ENCODE measurements at regions not wholly inside any gene's neighbourhood (a gene's known extent, or its start where the extent isn't known, plus 50 kb on each side); places are given as distances from the start of the nearest gene placed in this dataset.

DNA sequence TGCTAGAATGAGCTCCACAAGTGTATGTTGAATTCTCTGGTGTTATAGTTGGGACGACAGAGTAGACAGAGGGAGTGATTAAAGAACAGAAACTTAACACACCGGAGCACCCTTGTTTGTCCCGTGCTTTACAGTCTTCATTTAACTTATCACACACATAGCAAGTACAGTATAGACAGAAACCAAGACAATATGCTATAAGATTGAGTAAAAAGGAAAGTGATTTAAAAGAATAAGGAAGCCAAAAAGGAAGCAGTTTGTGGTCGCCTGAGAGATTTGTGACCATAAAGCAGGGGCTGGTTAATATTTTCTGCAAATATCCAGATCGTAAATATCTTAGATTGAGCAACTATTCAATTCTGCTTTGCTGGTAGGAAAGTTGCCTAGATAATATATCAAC is 1128.4 kb downstream of the TSN start:
- no peak for DNase-seq (ENCODE audit: low spot score)

DNA sequence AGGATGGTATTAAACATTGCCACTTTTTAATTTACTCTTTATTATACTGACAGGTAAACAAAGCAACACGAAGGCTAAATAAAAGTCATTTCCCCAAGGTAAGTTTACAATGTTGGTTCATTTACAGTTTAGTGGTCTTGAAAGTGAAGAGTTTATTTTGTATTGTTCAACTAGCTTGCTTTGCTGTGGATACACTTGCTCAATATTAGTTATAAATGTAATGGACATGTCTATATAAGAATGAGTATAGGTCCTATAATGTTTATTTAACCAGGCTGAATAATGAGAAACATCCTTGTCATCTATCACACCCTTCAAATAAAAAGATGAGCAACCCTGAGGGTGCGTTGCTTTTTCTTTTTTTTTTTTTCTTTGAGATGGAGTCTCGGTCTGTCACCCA is 1129.4 kb downstream of the TSN start:
- no peak for DNase-seq (ENCODE audit: low spot score)

DNA sequence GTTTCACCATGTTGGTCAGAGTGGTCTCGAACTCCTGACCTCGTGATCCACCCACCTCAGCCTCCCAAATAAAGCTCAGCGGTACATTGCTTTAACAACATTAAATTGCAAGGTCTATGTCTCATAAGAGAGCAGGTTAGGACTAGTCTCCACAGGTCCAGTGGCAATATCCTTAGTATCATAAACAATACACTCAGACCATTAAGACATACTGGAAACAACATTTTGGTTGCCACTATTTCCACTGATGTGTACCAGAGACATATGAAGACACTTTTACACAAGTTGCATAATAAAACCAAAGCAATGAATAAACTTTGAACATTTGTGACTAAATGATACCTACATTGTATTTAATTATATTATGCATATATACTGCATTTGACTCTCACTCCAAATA is 1130.0 kb downstream of the TSN start:
- no peak for DNase-seq (ENCODE audit: low spot score)

DNA sequence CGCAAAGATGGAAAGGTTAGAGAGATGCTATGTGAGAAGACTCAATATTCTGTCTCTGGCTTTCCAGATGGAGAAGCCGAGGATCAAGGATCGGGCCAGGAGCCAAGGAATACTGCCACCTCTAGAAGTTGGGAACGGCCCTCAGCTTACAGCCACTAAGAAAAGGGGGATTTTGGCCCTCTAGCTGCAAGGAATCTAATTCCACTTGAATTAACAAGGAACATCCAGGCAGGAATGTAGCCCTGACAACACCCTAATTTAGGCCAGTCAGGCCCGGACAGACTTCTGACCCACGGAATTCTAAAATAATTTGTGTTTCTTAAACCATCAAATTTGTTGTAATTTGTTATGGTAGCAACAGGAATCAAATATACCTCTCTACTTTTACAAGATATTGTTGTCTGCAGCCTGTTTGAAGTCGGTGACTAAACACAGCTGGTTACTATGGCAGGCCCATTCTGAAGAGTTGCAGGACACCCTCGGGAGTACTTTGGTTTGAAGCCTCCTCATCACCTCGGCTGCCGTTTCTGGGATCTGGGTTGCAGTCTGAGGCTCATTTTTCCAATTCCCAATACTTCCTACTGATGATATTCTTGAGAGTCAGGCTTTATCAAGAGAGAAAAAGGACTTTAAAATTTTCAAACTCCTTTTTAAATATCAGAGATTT is 1131.2 kb downstream of the TSN start:
- no peak for DNase-seq (ENCODE audit: low spot score)

DNA sequence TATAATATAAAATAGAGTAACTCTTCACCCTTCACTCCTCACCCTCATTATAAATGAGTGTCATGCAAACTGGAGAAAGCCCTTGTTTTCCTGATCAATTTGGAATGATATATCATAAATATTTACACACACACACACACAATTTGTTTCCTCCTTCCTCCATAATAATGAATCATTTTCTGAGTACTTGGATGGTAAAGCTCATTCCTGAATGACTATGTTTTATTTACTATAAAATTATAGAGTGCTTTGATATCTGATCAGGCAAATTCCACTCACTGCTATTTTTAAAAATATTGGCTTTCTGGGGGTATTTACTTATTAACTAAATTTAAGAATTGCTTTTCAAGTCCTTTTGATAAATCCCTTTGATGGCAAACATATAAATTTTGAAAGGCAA is 1125.5 kb upstream of the CNTNAP5 start:
- no peak for DNase-seq (ENCODE audit: low spot score)

DNA sequence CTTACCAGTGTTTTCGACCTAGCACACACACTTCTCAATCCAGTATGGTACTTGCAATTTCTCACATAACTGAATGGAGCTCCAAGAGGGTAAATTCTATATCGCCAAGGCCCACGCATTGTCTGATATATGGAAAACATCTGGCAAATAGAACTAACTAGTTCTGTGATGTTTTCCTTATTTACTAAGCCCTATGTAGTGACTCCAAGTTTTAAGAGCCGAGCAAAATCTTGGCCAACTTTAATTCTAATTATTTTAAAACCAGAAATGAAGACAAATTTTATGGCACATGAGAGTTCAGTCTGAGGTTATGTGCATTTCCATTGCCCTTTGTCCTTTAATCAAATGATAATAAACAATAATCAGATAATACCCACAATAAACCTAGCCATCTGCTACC is 1119.7 kb upstream of the CNTNAP5 start:
- no peak for DNase-seq (ENCODE audit: low spot score)

DNA sequence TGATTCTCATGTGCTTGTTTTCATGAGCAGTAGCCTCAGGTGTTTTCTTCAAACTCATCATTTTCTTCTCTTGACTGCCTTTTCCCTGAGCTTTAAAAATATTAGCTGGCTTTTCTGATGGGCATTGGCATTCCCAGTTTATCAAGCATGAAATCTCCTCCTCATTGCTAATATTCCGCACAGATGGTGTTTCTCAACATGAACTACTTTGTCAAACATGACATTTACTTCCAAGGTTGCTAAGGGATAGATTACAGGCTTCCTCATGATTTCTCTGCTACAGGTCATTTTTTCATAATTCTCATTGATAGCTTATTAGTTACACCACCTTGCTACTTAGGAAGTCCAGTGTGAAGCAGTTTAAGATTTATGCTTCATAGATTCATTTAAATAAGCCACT is 1116.9 kb upstream of the CNTNAP5 start:
- no peak for DNase-seq (ENCODE audit: low spot score)

DNA sequence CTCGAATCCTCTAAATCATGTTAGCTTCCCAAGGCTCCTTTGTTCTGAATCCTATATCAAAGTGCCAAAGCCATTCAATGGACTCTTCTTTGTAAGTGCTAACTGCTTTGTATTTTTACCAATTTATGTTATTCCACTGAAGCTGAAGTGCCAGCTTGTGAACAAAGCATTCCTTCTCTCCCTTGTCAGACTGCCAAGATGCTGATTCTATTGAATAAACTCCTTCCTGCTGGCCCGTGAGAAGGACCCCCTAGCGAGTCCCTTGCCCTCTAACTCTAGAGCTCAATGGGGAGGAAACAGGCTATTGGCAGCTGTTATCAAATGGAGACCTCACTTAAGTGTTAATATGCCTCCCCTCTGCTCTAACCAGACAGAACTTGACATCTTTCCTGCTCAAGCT is 1097.9 kb upstream of the CNTNAP5 start:
- DNase-seq (ENCODE audit: low spot score) = no peak

DNA sequence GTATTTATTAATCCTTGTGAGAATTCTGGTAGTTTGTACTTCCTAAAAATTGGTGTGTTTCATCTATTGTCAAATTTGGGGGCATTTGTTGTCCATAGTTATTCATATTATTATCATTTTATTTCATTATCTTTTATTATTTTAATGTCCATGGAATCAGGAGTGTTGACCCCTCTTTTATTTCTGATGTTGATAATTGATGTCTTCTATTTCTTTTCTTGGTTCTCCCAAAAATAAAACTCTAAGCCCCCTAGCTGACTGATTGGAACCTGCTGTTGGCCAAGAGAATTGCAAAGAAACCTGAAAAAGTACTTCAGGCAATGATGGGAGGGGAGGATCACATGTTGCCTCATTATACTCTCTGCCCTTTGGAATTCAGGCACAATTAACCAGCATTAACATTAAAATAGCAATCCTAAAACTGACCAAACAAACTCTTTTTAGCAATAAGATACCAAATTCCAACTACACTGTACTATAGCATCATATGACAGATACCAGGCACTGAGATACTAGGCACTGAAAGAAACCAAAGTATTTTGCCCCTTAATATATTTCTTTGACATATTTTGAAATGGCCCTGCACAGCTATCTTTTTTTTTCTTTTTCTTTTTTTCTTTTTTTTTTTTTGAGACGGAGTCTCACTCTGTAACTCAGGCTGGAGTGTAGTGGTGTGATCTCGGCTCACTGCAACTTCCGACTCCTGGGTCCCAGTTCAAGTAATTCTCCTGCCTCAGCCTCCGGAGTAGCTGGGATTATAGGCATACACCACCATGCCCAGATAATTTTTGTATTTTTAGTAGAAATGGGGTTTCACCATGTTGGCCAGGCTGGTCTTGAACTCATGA is 1097.2 kb upstream of the CNTNAP5 start:
- DNase-seq (ENCODE audit: low spot score) = no peak

DNA sequence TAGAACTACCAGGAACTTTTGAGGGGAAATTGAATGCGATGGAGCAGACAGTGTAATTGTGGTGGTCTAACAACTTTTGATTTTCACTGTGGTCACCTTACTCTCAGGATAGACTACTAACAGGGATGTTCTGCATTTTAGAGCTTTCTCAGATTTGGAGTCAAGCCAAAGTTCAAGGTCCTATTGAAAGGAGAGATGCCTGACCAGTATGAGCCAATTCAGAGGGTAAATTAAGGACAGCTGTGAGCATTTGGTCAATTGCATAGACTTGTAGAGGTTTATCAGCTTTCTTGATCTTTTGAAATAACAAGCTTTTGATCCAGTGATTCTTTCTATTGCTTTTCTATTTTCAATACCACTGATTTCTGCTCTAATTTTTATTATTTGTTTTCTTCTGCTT is 1095.7 kb upstream of the CNTNAP5 start:
- no peak for DNase-seq (ENCODE audit: low spot score)

DNA sequence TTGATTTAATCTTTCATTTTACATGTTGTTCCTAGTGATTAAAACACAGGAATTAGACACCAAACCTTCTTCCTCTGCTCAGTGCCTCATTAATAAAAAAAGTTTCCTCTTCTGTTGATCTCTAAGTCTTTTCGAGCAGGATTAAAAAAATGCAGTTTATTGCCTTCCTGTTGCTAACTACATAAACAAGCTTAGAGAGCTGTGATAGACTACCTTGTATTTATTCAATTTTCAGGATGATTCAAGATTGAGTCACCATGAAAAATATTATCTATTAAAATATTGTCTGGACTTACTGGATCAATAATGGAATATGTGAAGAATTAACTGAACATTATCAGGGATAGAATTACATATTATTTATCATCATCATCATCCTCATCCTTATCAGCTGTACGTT is 1089.6 kb upstream of the CNTNAP5 start:
- no peak for DNase-seq (ENCODE audit: low spot score)

DNA sequence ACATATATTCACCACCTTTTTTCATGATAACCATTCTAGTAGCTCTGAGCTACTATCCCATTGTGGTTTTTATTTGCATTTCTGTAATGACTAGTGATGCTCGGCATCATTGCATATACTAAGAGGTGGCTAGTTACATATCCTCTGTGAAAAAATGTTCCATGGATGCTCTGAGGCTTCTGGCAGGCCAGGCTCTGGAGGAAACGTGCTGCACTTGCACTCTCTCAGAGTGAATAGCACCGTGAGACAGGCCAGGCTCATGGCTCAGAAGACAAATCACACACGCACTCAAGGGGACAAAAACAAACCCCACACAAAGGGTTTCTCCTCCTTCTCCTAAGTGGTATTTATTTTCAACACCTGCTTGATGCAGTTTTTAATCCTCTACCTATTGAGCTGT is 1085.3 kb upstream of the CNTNAP5 start:
- DNase-seq (ENCODE audit: low spot score) = no peak

DNA sequence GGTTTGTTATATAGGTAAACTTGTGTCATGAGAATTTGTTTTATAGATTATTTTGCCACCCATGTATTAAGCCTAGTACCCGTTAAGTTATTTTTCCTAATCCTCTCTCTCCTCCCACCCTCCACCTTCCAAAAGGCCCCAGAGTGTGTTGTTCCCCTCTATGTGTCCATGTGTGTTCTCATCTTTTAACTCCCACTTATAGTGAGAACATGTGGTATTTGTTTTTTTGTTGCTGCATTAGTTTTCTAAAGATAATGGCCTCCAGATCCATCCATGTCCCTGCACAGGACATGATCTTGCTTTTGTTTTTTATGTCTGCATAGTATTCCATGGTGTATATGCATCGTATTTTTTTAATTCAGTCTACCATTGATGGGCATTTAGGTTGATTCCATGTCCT is 1075.6 kb upstream of the CNTNAP5 start:
- DNase-seq (ENCODE audit: low spot score) = no peak

DNA sequence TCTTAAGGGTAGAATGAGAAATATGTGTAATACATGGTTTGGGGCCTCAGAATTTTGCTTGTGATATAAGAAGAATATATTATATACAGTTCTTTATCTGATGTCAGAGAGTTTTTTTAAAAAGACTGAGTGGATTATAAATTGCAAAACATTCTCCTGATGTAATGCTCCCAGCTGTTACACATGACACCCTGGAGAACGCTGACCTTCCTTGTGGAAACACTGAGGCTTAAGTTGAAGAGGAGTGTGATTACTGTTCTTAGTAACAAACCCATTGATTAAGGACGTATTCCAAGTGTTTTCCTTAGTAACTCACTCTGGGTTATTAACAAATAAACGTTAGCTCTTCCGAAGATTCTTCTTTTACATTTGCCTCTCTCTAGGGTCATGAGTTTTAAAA is 1069.3 kb upstream of the CNTNAP5 start:
- DNase-seq (ENCODE audit: low spot score) = no peak

DNA sequence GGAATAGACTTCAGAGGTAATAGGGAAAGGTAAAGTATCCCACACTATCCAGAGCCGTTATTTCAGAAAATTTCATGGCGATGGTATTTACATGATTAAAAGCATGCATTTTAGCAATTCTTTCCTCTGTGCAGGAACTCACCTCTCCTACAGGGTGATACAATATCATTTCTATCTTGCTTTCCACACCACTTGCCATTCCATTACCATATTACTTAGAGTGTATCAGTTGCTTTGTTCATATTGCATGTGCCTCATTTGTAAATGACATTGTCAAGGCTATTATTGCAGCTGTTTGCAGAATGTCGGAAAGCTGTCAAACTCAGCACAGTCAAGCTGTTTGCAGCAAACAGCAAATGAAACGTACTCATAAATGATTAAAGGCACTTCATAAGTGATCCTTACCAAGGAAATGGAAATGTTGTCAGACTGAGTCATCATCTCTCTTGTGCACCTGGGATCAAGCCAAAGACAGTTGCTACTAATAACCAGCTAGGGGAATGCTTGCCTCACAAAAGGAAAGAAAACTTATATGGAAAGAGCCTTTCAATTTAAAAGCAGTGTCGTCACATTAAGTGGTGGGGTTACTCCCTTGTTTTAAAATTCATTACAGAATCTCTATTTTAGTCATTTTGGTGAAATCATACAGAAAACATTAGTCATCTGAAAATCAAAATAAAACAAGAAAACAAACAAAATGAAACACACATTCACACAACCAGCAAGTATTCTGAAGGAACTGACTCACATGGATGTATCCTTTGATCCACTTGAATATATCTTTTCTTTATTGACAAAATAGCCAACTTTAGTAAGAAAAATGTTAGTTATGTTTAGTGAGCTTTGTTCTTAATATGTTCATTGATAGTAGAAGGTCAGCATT is 1064.1 kb upstream of the CNTNAP5 start:
- DNase-seq (ENCODE audit: low spot score) = no peak

DNA sequence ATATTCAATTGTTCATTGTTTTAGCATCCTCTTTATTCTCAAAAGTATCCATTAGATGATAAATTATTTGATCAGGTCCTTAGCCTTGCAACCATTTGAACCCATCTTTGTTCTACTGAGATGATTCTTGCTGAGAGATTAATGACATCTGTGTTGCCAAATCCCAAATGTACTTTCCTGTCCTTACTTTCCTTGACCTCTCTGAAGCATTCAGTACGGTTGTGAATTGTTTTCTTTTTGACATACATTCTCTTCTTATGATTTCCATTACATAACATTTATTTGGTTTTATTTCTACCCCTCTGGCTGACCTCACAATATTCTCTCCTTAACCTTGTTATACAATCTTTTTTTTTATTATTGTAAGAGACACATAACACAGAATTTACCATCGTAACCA is 1058.6 kb upstream of the CNTNAP5 start:
- no peak for DNase-seq (ENCODE audit: low spot score)

DNA sequence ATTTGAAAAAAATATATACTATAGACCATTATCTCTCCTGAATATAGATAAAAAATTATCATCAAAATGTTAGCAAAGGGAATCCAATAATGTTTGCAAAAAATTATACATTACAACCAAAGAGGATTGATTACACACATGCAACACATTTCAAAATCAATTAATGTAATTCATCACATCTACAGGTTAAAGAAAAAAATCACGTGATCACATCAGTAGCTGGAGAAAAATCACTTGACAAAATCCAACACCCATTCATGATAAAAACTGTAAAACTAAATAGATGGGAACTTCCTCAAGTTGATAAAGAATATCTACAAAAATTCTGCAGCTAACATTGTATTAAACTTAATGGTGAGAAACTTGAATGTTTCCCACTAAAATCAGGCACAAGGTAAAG is 1047.5 kb upstream of the CNTNAP5 start:
- no peak for DNase-seq (ENCODE audit: low spot score)

DNA sequence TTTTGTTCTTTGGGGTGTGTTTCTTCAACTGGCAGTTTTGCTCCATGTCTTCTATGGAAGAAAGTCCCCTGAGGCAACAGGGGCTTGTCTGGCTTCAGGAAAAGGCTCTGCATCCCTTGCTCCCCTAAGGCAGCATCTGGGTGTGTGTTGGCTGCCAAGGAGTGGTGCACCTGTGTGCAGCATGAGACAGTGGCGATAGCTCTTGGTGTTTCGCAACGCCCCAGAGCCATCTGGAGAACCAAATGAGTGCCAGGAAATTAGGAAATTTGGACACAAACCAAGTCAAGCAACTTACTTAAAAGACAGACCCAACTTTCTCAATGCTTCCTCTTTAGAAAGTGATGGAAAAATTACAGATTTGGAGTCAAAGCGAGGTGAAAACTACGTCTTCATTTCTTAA is 1044.4 kb upstream of the CNTNAP5 start:
- DNase-seq (ENCODE audit: low spot score) = no peak

DNA sequence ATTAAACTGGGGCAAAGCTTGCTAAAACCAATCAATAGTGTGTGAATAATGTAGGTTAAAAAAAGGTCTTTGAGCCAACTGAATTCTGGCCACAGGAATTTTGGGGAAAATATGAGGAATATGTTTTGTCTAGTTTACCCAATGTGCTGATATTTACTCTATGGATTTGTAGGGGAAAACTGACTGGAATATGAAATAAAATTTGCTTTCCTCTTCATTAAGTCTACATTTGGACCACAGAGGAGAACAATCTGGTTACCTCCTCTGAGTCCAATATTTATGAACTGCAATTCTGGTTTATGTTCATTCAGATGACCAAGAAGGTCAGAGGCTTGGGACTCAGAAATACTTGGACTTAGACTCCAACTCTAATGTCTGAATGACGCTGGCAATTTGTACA is 1042.2 kb upstream of the CNTNAP5 start:
- no peak for DNase-seq (ENCODE audit: low spot score)

DNA sequence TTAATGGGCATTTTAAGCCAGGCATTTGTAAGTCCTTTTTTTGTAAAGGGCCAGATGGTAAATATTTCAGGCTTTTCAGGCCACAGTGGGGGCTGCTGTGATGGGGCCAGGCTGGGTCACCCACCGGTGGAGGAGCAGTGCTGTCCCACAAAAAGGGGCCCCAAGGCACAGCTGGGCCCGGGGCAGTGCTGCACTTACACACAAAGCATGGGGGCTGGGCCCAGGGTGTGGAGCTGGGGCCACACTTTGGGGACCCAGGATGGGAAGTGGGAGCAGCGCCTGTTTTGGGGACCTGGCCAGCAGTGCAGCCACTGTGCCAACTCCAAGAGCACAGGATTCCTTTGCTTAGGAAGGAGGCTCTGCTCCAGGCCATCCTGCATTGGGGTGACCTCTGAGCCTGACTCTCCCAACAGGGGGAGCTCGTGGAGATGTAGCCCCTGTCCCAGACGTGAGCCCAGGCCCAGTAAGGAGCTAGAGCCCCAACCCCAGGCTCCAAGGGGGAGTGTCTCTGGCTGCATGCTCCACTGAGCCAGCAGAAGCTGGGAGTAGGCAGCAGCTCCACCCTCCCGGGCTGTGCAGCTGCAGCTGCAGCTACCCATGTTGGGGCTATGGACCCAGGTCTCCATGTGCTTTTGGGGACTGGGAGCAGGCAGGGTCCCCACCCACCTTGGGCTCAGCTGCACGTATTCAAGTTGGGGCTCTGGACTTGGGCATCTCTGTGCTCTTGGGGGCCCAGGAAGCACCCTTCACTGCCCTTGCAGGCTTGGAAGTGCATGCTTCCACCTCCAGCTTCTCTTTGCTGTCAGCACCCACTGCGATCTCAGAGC is 1036.5 kb upstream of the CNTNAP5 start:
- DNase-seq (ENCODE audit: low spot score) = no peak

DNA sequence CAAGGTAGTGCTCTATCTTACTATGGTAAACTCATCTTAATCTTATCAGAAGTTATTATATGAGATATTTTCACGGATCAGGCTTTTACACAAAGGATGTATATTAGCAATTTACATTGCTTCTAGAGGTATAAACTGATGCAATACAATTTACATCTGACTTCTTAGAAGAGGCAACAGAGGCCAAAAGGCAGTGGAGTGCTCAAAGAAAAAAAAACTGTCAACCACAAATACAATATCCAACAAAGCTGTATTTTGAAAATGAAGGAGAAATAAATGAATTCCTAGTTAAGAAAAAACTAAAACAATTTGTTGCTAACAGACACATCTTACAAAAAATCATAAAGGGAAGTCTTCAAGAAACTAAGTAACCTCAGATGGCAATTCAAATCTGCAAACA is 1031.5 kb upstream of the CNTNAP5 start:
- DNase-seq (ENCODE audit: low spot score) = no peak

DNA sequence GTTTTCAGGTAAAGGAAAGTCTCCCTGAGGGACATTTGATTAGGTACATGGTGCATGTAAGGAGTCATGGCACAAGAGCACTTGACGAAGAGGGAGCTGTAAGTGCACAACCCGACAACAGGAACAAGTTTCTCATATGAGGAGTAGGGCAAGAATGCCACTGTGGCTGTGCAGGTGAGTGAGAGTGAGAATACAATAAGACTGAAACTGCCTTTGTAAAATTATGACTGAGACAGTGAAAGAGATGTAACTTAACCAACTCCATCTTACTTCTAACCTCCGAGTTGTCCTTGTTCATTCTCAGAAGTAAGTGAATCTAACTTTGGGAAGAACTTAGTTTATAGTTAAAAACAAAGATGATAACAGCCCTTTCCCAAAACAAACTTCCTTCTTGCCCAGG is 1025.8 kb upstream of the CNTNAP5 start:
- DNase-seq (ENCODE audit: low spot score) = no peak
